WTC11 (cell line): ENCODE measurements at regions not wholly inside any gene's neighbourhood (a gene's known extent, or its start where the extent isn't known, plus 50 kb on each side); places are given as distances from the start of the nearest gene placed in this dataset.

Experiments
- ATAC-seq: fragments of 200-7000 bp; cut with Tn5 transposase; 2 replicates; pipeline ENCODE4 v1.10.0; 2021; ENCODE audit warnings: mild to moderate bottlenecking, moderate library complexity
- CTCF ChIA-PET: fragments of 300-600 bp; sonication (Branson Sonifier 250); formaldehyde crosslinking; loops from one replicate; lab custom pipeline; 2021; ENCODE audit warnings: antibody characterized with exemption; lab: Charles Lee
- POLR2A ChIA-PET: fragments of 350-600 bp; sonication (Branson Sonifier 250); formaldehyde crosslinking; loops from one replicate; lab custom pipeline; 2021; ENCODE audit warnings: antibody characterized with exemption; lab: Charles Lee
- DNase-seq: peaks from one replicate; pipeline ENCODE4 v3.0.0; 2021; ENCODE audit warnings: low spot score
- H3K27ac Mint-ChIP-seq: 2 replicates; pipeline ENCODE4 v1.8.0; 2021; ENCODE audit warnings: mixed read lengths
- H3K27me3 Mint-ChIP-seq: 2 replicates; pipeline ENCODE4 v1.8.0; 2021; ENCODE audit warnings: low read depth, mild to moderate bottlenecking, moderate library complexity, mixed read lengths
- H3K36me3 Mint-ChIP-seq: 2 replicates; pipeline ENCODE4 v1.8.0; 2021; ENCODE audit warnings: mixed read lengths
- H3K4me1 Mint-ChIP-seq: 2 replicates; pipeline ENCODE4 v1.8.0; 2022; ENCODE audit warnings: mixed read lengths
- H3K4me3 Mint-ChIP-seq: 2 replicates; pipeline ENCODE4 v1.8.0; 2021; ENCODE audit warnings: mild to moderate bottlenecking, moderate library complexity, mixed read lengths
- H3K9me3 Mint-ChIP-seq: 2 replicates; pipeline ENCODE4 v1.8.0; 2021; ENCODE audit warnings: mixed read lengths
- ATF6 ChIP-seq: sonication (generic); formaldehyde crosslinking; IDR thresholded peaks from 2 replicates; pipeline ENCODE4 v1.8.1; 2023; ENCODE audit warnings: mild to moderate bottlenecking, missing genetic modification reagents
- EMX1 ChIP-seq: fragments of 250-450 bp; sonication (Bioruptor Pico); IDR thresholded peaks from 2 replicates; pipeline ENCODE4 v1.8.0; 2021; ENCODE audit warnings: mild to moderate bottlenecking
- GRHL2 ChIP-seq: fragments of 250-450 bp; sonication (Bioruptor Pico); IDR thresholded peaks from 2 replicates; pipeline ENCODE4 v1.8.0; 2022; ENCODE audit warnings: mild to moderate bottlenecking, moderate library complexity; ENCODE audit not compliant: insufficient replicate concordance, severe bottlenecking
- GTF2I ChIP-seq: fragments of 250-450 bp; sonication (Bioruptor Pico); conservative IDR thresholded peaks from 2 replicates; pipeline ENCODE4 v1.4.0; 2021; ENCODE audit warnings: mild to moderate bottlenecking
- IRF1 ChIP-seq: sonication (generic); formaldehyde crosslinking; IDR thresholded peaks from 2 replicates; pipeline ENCODE4 v1.8.0; 2023; ENCODE audit warnings: missing genetic modification reagents
- IRF2 ChIP-seq: sonication (generic); formaldehyde crosslinking; IDR thresholded peaks from 2 replicates; pipeline ENCODE4 v1.8.0; 2022; ENCODE audit warnings: low read depth, missing genetic modification reagents, borderline replicate concordance
- NFATC4 ChIP-seq: fragments of 250-450 bp; sonication (Bioruptor Pico); IDR thresholded peaks from 2 replicates; pipeline ENCODE4 v1.9.0; 2021; ENCODE audit warnings: mild to moderate bottlenecking
- NFYB ChIP-seq: sonication (generic); formaldehyde crosslinking; conservative IDR thresholded peaks from 2 replicates; pipeline ENCODE4 v1.8.0; 2022; ENCODE audit warnings: low read depth, missing genetic modification reagents
- NR2C2 ChIP-seq: sonication (generic); formaldehyde crosslinking; IDR thresholded peaks from 2 replicates; pipeline ENCODE4 v1.8.0; 2022; ENCODE audit warnings: mild to moderate bottlenecking, missing genetic modification reagents
- NR3C1 ChIP-seq: sonication (generic); formaldehyde crosslinking; conservative IDR thresholded peaks from 2 replicates; pipeline ENCODE4 v1.8.1; 2023; ENCODE audit warnings: low read depth, mild to moderate bottlenecking, missing genetic modification reagents
- PRRX2 ChIP-seq: fragments of 250-450 bp; sonication (Bioruptor Pico); IDR thresholded peaks from 2 replicates; pipeline ENCODE4 v1.8.0; 2021; ENCODE audit warnings: mild to moderate bottlenecking
- RORB ChIP-seq: fragments of 250-450 bp; sonication (Bioruptor Pico); IDR thresholded peaks from 2 replicates; pipeline ENCODE4 v1.9.0; 2021; ENCODE audit warnings: mild to moderate bottlenecking
- TCF7 ChIP-seq: sonication (generic); formaldehyde crosslinking; IDR thresholded peaks from 2 replicates; pipeline ENCODE4 v1.8.0; 2022; ENCODE audit warnings: mild to moderate bottlenecking, low read depth, missing genetic modification reagents, moderate library complexity
- TP53 ChIP-seq: sonication (generic); formaldehyde crosslinking; IDR thresholded peaks from 2 replicates; pipeline ENCODE4 v1.8.1; 2023; ENCODE audit warnings: mild to moderate bottlenecking, missing genetic modification reagents
- ZMAT4 ChIP-seq: fragments of 250-450 bp; sonication (Bioruptor Pico); IDR thresholded peaks from 2 replicates; pipeline ENCODE4 v1.9.0; 2021; ENCODE audit warnings: mild to moderate bottlenecking
- ZNF121 ChIP-seq: sonication (generic); formaldehyde crosslinking; IDR thresholded peaks from 2 replicates; pipeline ENCODE4 v1.8.0; 2023; ENCODE audit warnings: missing genetic modification reagents
- ZNF138 ChIP-seq: sonication (generic); formaldehyde crosslinking; conservative IDR thresholded peaks from 2 replicates; pipeline ENCODE4 v1.8.1; 2022; ENCODE audit warnings: mild to moderate bottlenecking, moderate library complexity, missing genetic modification reagents
- ZNF317 ChIP-seq: sonication (generic); formaldehyde crosslinking; IDR thresholded peaks from 2 replicates; pipeline ENCODE4 v1.8.1; 2023; ENCODE audit warnings: low read depth, mild to moderate bottlenecking, moderate library complexity, missing genetic modification reagents, borderline replicate concordance
- ZNF423 ChIP-seq: fragments of 250-450 bp; sonication (Bioruptor Pico); IDR thresholded peaks from 2 replicates; pipeline ENCODE4 v2.1.2; 2022; ENCODE audit warnings: mild to moderate bottlenecking, moderate library complexity
- ZNF671 ChIP-seq: fragments of 250-450 bp; sonication (Bioruptor Pico); IDR thresholded peaks from 2 replicates; pipeline ENCODE4 v1.8.0; 2021; ENCODE audit warnings: mild to moderate bottlenecking
- TF ChIP-seq, protein P1 (sequence below): sonication (generic); formaldehyde crosslinking; IDR thresholded peaks from 2 replicates; pipeline ENCODE4 v1.8.1; 2023; ENCODE audit warnings: mild to moderate bottlenecking, missing genetic modification reagents, borderline replicate concordance
- TF ChIP-seq, protein P2 (sequence below): sonication (generic); formaldehyde crosslinking; IDR thresholded peaks from 2 replicates; pipeline ENCODE4 v1.8.0; 2022; ENCODE audit warnings: missing genetic modification reagents
- TF ChIP-seq, protein P3 (sequence below): sonication (generic); formaldehyde crosslinking; conservative IDR thresholded peaks from 2 replicates; pipeline ENCODE4 v1.8.1; 2022; ENCODE audit warnings: mild to moderate bottlenecking, missing genetic modification reagents
- TF ChIP-seq, protein P4 (sequence below): sonication (generic); formaldehyde crosslinking; IDR thresholded peaks from 2 replicates; pipeline ENCODE4 v1.8.1; 2022; ENCODE audit warnings: missing genetic modification reagents, borderline replicate concordance

DNA sequence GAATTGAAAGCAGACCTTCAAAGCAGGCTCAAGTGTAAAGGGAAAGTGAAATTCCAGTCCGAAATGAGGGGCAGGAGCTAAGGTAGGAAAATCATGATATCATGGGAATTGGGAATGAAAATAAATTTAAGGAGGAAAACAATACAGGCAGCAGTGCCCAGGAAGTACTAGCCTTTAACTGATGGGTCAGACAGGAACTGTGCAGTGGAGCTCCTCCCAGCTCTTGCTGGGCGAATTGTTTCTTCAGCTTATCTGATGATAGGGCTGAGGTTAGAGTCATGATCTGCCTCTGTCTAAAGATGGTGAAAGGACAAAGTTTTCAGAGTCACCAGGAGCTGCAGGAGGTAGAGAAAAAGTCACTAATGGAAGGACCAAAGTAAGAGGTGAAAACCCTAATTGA, 457.9 kb upstream of the PTCHD4 start (continued):
- TF ChIP-seq, protein P1, sequence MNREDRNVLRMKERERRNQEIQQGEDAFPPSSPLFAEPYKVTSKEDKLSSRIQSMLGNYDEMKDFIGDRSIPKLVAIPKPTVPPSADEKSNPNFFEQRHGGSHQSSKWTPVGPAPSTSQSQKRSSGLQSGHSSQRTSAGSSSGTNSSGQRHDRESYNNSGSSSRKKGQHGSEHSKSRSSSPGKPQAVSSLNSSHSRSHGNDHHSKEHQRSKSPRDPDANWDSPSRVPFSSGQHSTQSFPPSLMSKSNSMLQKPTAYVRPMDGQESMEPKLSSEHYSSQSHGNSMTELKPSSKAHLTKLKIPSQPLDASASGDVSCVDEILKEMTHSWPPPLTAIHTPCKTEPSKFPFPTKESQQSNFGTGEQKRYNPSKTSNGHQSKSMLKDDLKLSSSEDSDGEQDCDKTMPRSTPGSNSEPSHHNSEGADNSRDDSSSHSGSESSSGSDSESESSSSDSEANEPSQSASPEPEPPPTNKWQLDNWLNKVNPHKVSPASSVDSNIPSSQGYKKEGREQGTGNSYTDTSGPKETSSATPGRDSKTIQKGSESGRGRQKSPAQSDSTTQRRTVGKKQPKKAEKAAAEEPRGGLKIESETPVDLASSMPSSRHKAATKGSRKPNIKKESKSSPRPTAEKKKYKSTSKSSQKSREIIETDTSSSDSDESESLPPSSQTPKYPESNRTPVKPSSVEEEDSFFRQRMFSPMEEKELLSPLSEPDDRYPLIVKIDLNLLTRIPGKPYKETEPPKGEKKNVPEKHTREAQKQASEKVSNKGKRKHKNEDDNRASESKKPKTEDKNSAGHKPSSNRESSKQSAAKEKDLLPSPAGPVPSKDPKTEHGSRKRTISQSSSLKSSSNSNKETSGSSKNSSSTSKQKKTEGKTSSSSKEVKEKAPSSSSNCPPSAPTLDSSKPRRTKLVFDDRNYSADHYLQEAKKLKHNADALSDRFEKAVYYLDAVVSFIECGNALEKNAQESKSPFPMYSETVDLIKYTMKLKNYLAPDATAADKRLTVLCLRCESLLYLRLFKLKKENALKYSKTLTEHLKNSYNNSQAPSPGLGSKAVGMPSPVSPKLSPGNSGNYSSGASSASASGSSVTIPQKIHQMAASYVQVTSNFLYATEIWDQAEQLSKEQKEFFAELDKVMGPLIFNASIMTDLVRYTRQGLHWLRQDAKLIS: no peak
- TF ChIP-seq NR2C2 (CRISPR knock-in tag) (no peak), ATF6 (CRISPR knock-in tag) (no peak), GRHL2 (CRISPR knock-in tag) (no peak), NR3C1 (CRISPR knock-in tag) (no peak), IRF1 (no peak)
- TF ChIP-seq, all 79 proteins: peak for 0

DNA sequence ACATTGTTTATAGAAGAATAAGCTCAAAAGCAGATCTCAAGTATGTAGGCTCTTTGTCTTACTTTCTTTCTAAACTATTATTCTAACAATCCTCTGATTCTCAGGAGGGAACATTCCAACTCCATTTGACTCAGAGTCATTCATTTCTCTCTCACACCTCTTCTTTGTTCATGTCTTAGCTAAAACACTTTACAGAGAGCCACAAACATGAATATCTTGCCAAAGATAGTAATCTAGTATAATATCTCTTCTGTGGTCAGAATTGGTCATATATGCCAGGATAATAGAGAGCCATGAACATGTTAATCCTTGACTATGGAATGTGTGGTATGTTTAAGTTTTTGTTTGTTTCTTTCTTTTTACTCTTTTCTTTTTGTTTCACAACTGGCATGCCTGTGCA, 456.0 kb upstream of the PTCHD4 start:
- no peak for ATAC-seq
- Mint-ChIP-seq H3K27me3 (no peaks in the 10 kb centered on the region), H3K9me3 (peaks cover 6% of the 10 kb centered on the region), H3K4me3 (no peak overlapping the region), H3K4me1 (peaks cover 37% of the 10 kb centered on the region), H3K27ac (peak overlapping the region; percentile 55), H3K36me3 (peaks cover 5% of the 10 kb centered on the region; the same call in 1 of the 2 replicates)
- TF ChIP-seq GTF2I (CRISPR knock-in tag) (no peak), TP53 (CRISPR knock-in tag) (no peak), ZNF121 (CRISPR knock-in tag) (no peak), ZNF138 (no peak), ZNF317 (CRISPR knock-in tag) (no peak), EMX1 (CRISPR knock-in tag) (no peak), ZNF671 (no peak), NFATC4 (CRISPR knock-in tag) (no peak), NFYB (CRISPR knock-in tag) (no peak), ZMAT4 (CRISPR knock-in tag) (no peak), PRRX2 (CRISPR knock-in tag) (no peak), IRF2 (no peak), RORB (CRISPR knock-in tag) (no peak), ZNF423 (CRISPR knock-in tag) (no peak), TCF7 (CRISPR knock-in tag) (no peak)
- TF ChIP-seq, protein P2, sequence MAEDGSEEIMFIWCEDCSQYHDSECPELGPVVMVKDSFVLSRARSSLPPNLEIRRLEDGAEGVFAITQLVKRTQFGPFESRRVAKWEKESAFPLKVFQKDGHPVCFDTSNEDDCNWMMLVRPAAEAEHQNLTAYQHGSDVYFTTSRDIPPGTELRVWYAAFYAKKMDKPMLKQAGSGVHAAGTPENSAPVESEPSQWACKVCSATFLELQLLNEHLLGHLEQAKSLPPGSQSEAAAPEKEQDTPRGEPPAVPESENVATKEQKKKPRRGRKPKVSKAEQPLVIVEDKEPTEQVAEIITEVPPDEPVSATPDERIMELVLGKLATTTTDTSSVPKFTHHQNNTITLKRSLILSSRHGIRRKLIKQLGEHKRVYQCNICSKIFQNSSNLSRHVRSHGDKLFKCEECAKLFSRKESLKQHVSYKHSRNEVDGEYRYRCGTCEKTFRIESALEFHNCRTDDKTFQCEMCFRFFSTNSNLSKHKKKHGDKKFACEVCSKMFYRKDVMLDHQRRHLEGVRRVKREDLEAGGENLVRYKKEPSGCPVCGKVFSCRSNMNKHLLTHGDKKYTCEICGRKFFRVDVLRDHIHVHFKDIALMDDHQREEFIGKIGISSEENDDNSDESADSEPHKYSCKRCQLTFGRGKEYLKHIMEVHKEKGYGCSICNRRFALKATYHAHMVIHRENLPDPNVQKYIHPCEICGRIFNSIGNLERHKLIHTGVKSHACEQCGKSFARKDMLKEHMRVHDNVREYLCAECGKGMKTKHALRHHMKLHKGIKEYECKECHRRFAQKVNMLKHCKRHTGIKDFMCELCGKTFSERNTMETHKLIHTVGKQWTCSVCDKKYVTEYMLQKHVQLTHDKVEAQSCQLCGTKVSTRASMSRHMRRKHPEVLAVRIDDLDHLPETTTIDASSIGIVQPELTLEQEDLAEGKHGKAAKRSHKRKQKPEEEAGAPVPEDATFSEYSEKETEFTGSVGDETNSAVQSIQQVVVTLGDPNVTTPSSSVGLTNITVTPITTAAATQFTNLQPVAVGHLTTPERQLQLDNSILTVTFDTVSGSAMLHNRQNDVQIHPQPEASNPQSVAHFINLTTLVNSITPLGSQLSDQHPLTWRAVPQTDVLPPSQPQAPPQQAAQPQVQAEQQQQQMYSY (CRISPR knock-in tag): no peak
- TF ChIP-seq, protein P3, sequence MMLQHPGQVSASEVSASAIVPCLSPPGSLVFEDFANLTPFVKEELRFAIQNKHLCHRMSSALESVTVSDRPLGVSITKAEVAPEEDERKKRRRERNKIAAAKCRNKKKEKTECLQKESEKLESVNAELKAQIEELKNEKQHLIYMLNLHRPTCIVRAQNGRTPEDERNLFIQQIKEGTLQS (CRISPR knock-in tag): no peak
- TF ChIP-seq, protein P4, sequence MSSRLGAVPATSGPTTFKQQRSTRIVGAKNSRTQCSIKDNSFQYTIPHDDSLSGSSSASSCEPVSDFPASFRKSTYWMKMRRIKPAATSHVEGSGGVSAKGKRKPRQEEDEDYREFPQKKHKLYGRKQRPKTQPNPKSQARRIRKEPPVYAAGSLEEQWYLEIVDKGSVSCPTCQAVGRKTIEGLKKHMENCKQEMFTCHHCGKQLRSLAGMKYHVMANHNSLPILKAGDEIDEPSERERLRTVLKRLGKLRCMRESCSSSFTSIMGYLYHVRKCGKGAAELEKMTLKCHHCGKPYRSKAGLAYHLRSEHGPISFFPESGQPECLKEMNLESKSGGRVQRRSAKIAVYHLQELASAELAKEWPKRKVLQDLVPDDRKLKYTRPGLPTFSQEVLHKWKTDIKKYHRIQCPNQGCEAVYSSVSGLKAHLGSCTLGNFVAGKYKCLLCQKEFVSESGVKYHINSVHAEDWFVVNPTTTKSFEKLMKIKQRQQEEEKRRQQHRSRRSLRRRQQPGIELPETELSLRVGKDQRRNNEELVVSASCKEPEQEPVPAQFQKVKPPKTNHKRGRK: no peak
- ChIA-PET POLR2A (no interaction called here), CTCF (no interaction called here)
- no peak for DNase-seq
